Stimulated activated CD8-positive, alpha-beta memory T cell treated with anti-CD3 and anti-CD28 coated beads, Interleukin-7, amount 100 ng/mL, for 48 hours (primary cell): ENCODE measurements at regions not wholly inside any gene's neighbourhood (a gene's known extent, or its start where the extent isn't known, plus 50 kb on each side); places are given as distances from the start of the nearest gene placed in this dataset.
A peak's percentile ranks its signal among the peaks of the same experiment; 100 is the strongest.

Source experiments
- DNase-seq, 2 donors: peaks; one replicate each; pipeline ENCODE4 v3.0.0-alpha.2; 2020; ENCODE audit warnings: low read depth in 1 of 2; ENCODE audit errors: extremely low read depth in 1 of 2

GRCh38 chrX:107560041-107560440 lies 68.3 kb upstream of the PRPS1 start:
- DNase-seq: no peak

GRCh38 chrX:107560980-107561379 lies 67.3 kb upstream of the PRPS1 start:
- DNase-seq: no peak

GRCh38 chrX:107561468-107562215 lies 66.7 kb upstream of the PRPS1 start:
- DNase-seq: no peak

- no peak for DNase-seq
Observed at GRCh38 chrX:107562482-107562881, 65.8 kb upstream of the PRPS1 start.

- no peak for DNase-seq
Observed at GRCh38 chrX:107563824-107564223, 64.5 kb upstream of the PRPS1 start.

- no peak for DNase-seq
Observed at GRCh38 chrX:107565015-107565414, 63.3 kb upstream of the PRPS1 start.

- DNase-seq: no peak
Observed at GRCh38 chrX:107565931-107566603, 62.2 kb upstream of the PRPS1 start.

- no peak for DNase-seq
Observed at GRCh38 chrX:107566604-107567262, 61.6 kb upstream of the PRPS1 start.

GRCh38 chrX:107567370-107567769 lies 60.9 kb upstream of the PRPS1 start:
- no peak for DNase-seq

GRCh38 chrX:107571296-107571998 lies 56.9 kb upstream of the PRPS1 start:
- DNase-seq: peak in 1 of 2 donors; percentile 0

- DNase-seq: no peak
Observed at GRCh38 chrX:107573016-107573415, 55.3 kb upstream of the PRPS1 start.

GRCh38 chrX:107574054-107574683 lies 54.1 kb upstream of the PRPS1 start:
- no peak for DNase-seq

- DNase-seq: no peak
Observed at GRCh38 chrX:107574711-107575110, 53.6 kb upstream of the PRPS1 start.

- no peak for DNase-seq
Observed at GRCh38 chrX:107576392-107576791, 51.9 kb upstream of the PRPS1 start.

GRCh38 chrX:107576841-107577240 lies 51.5 kb upstream of the PRPS1 start:
- DNase-seq: peak in 1 of 2 donors; percentile 2

GRCh38 chrX:107577933-107578332 lies 50.4 kb upstream of the PRPS1 start:
- no peak for DNase-seq
